ENCODE measurements at regions not wholly inside any gene's neighbourhood (a gene's known extent, or its start where the extent isn't known, plus 50 kb on each side); places are given as distances from the start of the nearest gene placed in this dataset.
"Not testable (repeated sequence)": the region's sequence is repeated elsewhere in the genome, so short reads cannot be mapped to it uniquely, and the experiment has no call there.

- DNase-seq: not testable (repeated sequence)
These were observed 162.6 kb upstream of the JADE1 start for GRCh38 chr4:128646893-128647292.

DNA sequence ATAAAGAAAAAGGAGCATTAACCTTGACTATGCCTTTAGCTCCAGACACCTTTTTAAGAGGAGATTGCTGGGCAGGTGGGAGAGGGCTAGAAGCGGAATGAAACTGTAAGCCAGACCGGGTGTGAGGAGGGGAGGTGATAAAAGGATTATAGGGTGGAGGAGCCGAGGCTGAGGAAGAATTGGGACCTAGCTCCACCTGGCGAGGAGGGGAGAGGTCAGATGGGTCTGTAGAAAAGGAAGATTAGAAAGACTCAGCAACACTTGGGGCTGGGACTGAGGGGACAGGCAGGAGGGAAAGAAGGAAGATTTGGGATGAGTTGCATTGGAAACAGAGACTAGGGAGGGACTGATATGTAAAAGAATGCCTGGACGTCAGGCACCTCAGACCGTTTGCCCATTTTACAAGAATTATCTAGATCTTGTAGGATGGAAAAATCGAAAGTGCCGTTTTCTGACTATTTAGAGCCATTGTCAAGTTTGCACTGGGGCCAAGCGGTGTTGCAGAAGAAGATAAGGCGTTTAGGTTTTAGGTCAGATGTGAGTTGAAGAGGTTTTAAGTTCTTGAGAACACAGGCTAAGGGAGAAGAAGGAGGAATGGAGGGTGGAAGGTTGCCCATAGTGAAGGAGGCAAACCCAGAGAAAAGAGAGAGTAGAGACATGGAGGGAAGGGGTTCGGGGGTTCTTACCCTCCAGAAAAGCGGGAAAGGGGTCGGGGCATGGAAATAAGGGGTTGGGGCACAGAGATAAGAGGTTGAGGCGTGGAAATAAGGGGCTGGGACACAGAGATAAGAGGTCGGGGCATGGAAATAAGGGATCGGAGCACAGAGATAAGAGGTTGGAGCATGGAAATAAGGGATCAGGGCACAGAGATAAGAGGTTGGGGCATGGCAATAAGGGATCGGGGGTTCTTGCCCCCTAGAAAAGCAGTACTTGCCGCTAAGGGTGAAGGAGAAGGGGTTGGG lies 164.5 kb upstream of the JADE1 start:
- not testable (repeated sequence) for DNase-seq

GRCh38 chr4:128644107-128644506 lies 165.4 kb upstream of the JADE1 start:
- not testable (repeated sequence) for DNase-seq

DNA sequence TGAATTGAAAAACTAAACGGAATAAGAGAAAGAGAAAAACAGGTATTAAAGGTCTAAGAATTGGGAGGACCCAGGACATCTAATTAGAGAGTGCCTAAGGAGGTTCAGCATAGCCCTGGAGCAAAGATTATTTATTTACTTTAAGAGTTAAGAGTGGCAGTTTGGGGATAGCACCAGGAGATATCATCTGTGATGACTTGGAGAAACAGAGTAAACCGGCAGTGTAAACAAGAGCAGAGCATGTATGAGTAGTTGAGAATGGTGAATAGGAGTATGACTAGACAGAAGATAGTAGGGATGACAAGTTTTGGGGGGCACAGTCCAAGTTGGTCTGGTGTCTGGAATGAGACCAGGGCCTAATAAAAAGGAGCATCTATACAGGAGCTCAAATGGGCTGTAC lies 167.9 kb upstream of the JADE1 start:
- not testable (repeated sequence) for DNase-seq

GRCh38 chr4:128639541-128640270 lies 169.8 kb upstream of the JADE1 start:
- no peak for DNase-seq

DNA sequence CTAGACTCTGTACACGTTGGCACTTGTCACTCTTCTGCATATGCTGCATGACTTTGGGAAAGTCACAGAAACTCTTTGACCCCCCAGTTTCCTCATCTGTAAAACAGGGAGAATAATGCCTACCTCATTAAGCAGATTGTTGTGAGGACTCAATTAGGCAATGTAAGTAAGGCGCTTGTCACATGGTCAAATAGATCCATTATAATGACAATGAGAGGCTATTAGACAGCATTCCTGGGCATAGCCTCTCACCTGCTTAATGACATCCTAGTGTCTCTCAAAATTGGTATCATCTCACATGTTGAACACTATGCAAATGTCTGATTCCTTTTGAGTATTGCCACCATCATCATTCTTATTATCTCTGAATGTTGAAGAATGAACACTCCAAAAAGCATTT lies 172.6 kb upstream of the JADE1 start:
- DNase-seq: no peak

GRCh38 chr4:128635955-128636560 lies 173.4 kb upstream of the JADE1 start:
- no peak for DNase-seq

- peak; percentile 93 for DNase-seq
These were observed 174.2 kb upstream of the JADE1 start for GRCh38 chr4:128635141-128635954.

DNA sequence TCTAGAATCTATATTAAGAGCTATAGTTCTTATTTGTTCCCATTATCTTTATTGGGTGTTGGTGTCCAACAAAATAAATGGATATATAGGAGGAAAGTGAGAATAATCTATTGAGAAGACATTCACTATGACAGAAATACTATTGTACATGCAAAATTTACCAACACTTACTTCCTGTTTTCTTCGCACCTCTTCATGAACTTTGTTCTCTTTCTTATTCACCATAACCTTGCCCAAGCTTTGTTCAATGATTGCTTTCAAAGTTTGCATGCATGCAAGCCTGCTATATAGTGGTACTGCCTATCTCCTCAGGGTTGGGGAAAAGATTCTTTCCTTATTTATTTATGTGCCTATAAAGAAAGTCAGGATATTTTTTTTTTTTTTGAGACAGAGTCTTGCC lies 176.4 kb upstream of the JADE1 start:
- DNase-seq: no peak

- no peak for DNase-seq
These were observed 178.6 kb upstream of the JADE1 start for GRCh38 chr4:128630871-128631270.

- no peak for DNase-seq
These were observed 185.8 kb upstream of the JADE1 start for GRCh38 chr4:128623508-128624215.

GRCh38 chr4:128620279-128620965 lies 189.1 kb upstream of the JADE1 start:
- not testable (repeated sequence) for DNase-seq

DNA sequence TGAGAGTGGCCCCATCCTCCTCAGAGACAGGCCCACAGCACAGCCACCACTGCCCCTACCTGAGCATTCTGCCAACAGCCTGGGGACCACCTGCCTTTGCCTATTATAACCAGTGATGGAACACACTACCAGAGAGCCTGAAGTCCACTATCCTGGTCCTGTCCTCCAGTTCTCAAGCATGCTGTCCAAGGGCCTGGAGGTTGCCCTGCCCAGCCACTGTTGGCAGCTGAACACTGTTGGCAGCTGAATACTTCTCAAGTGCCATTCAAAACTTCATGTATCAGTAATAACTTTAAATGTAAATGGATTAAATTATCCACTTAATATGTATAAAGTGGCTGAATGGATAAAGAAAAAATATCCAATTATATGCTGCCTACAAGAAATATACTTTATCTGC lies 194.3 kb upstream of the JADE1 start:
- no peak for DNase-seq

DNA sequence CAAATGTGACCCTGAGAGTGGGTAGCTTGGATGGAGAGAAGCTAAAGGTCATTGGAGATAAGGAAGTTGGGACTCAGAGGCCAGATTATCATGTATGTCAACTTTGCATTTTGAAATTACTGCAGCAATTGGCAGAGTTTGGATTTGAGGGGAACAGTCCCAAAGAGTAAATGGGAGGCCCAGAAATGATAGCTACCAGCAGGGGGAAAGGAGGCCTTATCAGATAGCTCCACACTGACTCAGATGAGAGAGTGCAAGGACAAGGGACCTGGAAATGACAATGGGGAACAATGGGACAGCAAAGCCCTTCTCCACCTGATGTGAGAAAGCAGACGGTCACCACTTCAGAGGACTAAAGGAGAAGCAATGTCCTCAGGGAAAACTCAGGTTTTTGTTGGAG lies 201.5 kb upstream of the JADE1 start:
- no peak for DNase-seq

GRCh38 chr4:128606173-128606572 lies 203.3 kb upstream of the JADE1 start:
- no peak for DNase-seq

DNA sequence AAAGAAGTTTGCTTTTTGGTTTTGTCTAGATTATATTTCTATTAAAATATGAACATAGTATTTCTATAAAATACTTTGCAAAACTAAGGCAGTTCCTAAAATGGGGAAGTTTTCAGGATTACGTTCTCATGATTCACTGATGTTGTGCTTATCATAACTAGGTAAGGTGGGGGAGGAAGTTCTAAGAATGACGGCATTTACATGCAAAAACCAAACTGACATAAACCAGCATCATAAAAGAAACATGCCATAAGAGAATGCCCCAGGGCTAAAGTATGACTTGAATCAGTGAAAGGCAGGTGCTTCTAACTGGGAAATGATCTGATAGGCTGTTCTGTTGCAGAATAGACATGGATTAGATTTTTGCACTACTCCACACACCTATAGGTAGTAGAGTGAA lies 204.7 kb upstream of the JADE1 start:
- DNase-seq: no peak

DNA sequence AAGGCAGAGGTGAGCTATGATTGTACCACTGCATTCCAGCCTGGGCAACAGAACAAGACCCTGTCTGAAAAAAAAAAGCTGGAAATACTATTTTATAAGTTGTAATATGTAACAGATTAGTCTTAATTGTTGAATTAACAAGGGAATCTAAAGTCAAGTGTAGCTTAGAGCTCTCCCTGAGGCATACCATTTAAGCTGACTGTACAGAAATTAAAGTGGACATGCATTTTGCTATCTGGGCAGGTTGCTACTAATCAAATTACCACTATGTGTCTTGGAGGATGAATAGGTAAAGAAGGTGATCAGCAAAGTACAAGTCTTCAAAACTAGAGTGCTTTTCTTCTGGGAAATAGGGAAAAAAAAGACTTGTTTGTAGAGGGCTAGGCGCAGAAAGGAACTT lies 205.3 kb upstream of the JADE1 start:
- no peak for DNase-seq

DNA sequence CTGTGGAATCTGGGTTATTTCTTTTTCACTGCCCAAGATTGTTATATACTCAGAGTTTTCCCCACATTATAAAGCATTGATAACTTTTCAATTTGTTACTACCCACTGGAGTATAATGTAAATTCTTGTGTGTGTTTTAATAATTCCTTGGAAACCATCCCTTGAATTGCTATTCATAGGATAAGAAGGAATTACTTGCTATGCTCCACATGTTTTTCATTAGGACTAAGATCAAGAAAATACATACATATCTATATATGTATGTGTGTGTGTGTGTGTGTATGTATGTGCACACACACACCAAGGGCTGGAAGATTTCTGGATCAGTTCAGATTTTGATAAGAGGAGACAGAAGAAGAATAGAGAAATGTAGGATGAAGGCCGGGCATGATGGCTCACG lies 206.4 kb upstream of the JADE1 start:
- no peak for DNase-seq

- DNase-seq: no peak
These were observed 207.4 kb upstream of the JADE1 start for GRCh38 chr4:128601991-128602695.

DNA sequence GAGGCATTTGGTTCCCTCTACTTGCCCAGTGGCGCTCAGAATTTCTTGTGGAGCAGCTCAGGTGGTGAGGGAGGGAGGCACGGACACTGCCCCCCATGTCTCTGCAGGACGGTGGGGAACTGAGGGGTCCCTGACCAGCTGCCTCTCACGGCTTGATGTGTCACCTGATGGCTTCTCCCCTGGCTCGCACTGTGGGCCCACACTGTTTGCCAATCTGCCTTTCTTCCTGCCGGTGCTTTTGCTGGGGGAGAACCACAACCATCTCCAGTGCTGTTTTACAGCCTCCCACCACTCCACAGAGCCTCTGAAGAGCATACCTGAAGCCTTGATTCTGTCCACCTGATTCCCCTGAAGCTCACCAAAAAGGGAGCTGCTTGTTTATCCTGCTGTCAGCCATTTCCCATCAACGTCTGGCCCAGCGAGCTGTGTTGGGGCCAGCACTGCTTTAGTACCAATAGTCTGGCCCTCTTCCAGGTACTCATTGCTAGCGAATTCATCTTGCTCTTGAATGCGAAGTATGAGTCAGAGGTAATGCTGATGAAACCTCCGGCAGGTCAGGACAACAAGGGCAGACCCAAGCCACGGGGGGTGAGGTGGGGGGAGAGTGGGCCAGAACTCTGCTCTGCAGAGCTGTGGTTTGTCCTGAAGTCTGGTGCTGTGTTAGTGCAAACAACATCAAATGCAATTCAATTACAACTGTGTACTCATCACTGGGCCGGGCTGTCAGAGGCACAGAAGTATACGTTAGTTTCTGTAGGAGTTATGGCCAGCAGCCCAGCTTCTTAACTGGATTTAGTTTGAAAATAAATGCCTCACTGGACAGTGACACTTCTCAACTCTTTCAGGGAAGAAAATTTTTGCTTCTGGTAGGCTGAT lies 208.3 kb upstream of the JADE1 start:
- DNase-seq: peak; percentile 90

All from DMS53 (cell line).